HG03280 (cell line): ENCODE measurements at regions not wholly inside any gene's neighbourhood (a gene's known extent, or its start where the extent isn't known, plus 50 kb on each side); places are given as distances from the start of the nearest gene placed in this dataset.

Source experiments
- ATAC-seq: cut with Tn5 transposase; IDR thresholded peaks from one replicate; pipeline ENCODE4 v1.9.1; 2021; ENCODE audit warnings: mild to moderate bottlenecking, moderate library complexity; ENCODE audit not compliant: unreplicated experiment

- no peak for ATAC-seq
Measured at GRCh38 chr10:128879030-128879429, 588.0 kb upstream of the MGMT start.

GRCh38 chr10:128879441-128880140 is 587.5 kb upstream of the MGMT start:
- no peak for ATAC-seq

- ATAC-seq = no peak
Measured at GRCh38 chr10:128880159-128880725, 586.8 kb upstream of the MGMT start.

- no peak for ATAC-seq
Measured at GRCh38 chr10:128881086-128881485, 586.0 kb upstream of the MGMT start.

GRCh38 chr10:128883231-128884032 is 583.6 kb upstream of the MGMT start:
- no peak for ATAC-seq

GRCh38 chr10:128884033-128884425 is 583.0 kb upstream of the MGMT start:
- ATAC-seq = no peak

GRCh38 chr10:128884496-128885072 is 582.5 kb upstream of the MGMT start:
- ATAC-seq = no peak

GRCh38 chr10:128885573-128886555 is 581.2 kb upstream of the MGMT start:
- ATAC-seq = no peak

- ATAC-seq = no peak
Measured at GRCh38 chr10:128887856-128888255, 579.2 kb upstream of the MGMT start.

- no peak for ATAC-seq
Measured at GRCh38 chr10:128892005-128892404, 575.0 kb upstream of the MGMT start.

- no peak for ATAC-seq
Measured at GRCh38 chr10:128894641-128895040, 572.4 kb upstream of the MGMT start.

GRCh38 chr10:128895473-128895872 is 571.6 kb upstream of the MGMT start:
- ATAC-seq = no peak

- ATAC-seq = no peak
Measured at GRCh38 chr10:128896116-128896795, 570.8 kb upstream of the MGMT start.

GRCh38 chr10:128896963-128897362 is 570.1 kb upstream of the MGMT start:
- ATAC-seq = no peak

- ATAC-seq = no peak
Measured at GRCh38 chr10:128897401-128898129, 569.5 kb upstream of the MGMT start.

- no peak for ATAC-seq
Measured at GRCh38 chr10:128898133-128898915, 568.7 kb upstream of the MGMT start.

GRCh38 chr10:128898916-128899195 is 568.2 kb upstream of the MGMT start:
- ATAC-seq = no peak

- ATAC-seq = no peak
Measured at GRCh38 chr10:128900456-128900855, 566.6 kb upstream of the MGMT start.

- no peak for ATAC-seq
Measured at GRCh38 chr10:128901236-128901635, 565.8 kb upstream of the MGMT start.
